B cell (primary cell): ENCODE measurements at regions not wholly inside any gene's neighbourhood (a gene's known extent, or its start where the extent isn't known, plus 50 kb on each side); places are given as distances from the start of the nearest gene placed in this dataset.
"Not testable (repeated sequence)": the region's sequence is repeated elsewhere in the genome, so short reads cannot be mapped to it uniquely, and the experiment has no call there.

ENCODE experiments used
- CTCF ChIP-seq: fragments of 200-600 bp; IDR thresholded peaks from one replicate; pipeline ENCODE4 v1.8.0; 2022; ENCODE audit warnings: antibody characterized with exemption, mild to moderate bottlenecking
- EZH2 ChIP-seq: IDR thresholded peaks from 2 replicates; pipeline ENCODE4 v1.6.1; 2012; ENCODE audit warnings: borderline replicate concordance, low read depth, mild to moderate bottlenecking, moderate library complexity, low read length; ENCODE audit not compliant: insufficient read depth, poor library complexity, severe bottlenecking

DNA sequence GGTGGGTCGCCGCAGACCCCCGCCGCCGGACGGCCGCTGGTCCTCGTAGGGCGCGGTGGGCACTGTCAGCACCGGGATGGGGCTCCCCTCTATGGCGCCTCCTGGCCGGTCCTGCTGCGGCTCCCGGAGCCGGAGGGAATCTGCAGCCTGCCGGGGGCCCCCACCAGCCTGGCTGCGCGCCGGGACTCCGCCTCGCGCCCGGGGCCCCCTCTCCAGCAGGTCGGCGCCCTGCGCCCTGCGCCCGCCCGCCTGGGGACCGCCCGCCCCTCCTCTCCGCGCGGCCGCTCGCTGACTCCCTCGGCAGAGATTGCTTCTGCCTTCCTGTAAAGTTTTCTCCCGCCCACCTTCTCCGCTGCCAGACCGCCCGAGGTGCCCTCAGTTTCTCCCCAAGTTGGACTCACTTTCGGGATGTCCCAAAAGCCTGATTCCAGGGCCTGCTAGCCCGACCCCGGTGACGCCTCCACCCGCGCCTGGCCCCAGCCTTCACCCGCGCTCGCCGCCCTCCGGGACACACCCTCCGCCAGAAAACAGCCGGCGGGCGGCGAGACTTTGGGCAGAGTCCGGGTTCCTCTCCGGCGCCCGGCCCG, 54.0 kb downstream of the FOXD4L6 start:
- TF ChIP-seq EZH2, CTCF: not testable (repeated sequence)
